SK-N-SH treated with all-trans-retinoic acid at 6 μM for 48 hours (cell line): ENCODE measurements at regions not wholly inside any gene's neighbourhood (a gene's known extent, or its start where the extent isn't known, plus 50 kb on each side); places are given as distances from the start of the nearest gene placed in this dataset.

Experiments
- ARNTL ChIP-seq: fragments of 450-650 bp; formaldehyde crosslinking; IDR thresholded peaks from 2 replicates; pipeline ENCODE4 v1.5.0; 2020; ENCODE audit warnings: low read depth, mild to moderate bottlenecking, moderate library complexity, borderline replicate concordance
- GLIS3 ChIP-seq: fragments of 250-450 bp; sonication (Bioruptor Pico); IDR thresholded peaks from 2 replicates; pipeline ENCODE4 v1.5.0; 2020; ENCODE audit warnings: mild to moderate bottlenecking, moderate library complexity
- RARB ChIP-seq: fragments of 250-450 bp; sonication (Bioruptor Pico); IDR thresholded peaks from 2 replicates; pipeline ENCODE4 v1.8.0; 2021; ENCODE audit warnings: mild to moderate bottlenecking, moderate library complexity
- ZC3H10 ChIP-seq: fragments of 250-450 bp; sonication (Bioruptor Pico); IDR thresholded peaks from 2 replicates; pipeline ENCODE4 v1.5.1; 2021; ENCODE audit warnings: mild to moderate bottlenecking, moderate library complexity
- TF ChIP-seq, protein P1 (sequence below): fragments of 250-450 bp; sonication (Bioruptor Pico); IDR thresholded peaks from 2 replicates; pipeline ENCODE4 v1.5.1; 2020; ENCODE audit warnings: low read depth, mild to moderate bottlenecking, moderate library complexity
- TF ChIP-seq, protein P2 (sequence below): fragments of 250-450 bp; sonication (Bioruptor Pico); IDR thresholded peaks from 2 replicates; pipeline ENCODE4 v1.8.0; 2020; ENCODE audit warnings: mild to moderate bottlenecking, moderate library complexity, borderline replicate concordance

DNA sequence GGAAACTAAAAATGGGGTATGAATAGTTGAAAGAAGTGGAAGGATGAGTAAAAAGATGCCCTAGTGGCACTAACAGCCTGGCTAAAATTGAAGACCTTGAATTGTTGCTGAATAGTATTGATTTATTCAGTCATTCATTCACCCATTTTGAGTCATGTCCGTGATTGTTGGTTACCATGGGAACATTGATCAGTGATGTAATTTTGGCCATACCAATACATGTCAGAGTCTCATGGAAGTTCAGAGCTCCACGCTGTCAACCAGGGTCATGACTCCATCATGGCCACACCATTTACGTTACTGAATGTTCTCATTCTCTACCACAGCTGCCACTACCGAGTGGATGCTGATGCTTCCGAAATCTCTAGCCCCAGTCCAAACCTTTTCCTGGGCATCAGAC, 62.5 kb upstream of the FOXE1 start:
- TF ChIP-seq GLIS3 (CRISPR knock-in tag) (no peak), ARNTL (no peak), ZC3H10 (CRISPR knock-in tag) (no peak), RARB (no peak)
- TF ChIP-seq, protein P1, sequence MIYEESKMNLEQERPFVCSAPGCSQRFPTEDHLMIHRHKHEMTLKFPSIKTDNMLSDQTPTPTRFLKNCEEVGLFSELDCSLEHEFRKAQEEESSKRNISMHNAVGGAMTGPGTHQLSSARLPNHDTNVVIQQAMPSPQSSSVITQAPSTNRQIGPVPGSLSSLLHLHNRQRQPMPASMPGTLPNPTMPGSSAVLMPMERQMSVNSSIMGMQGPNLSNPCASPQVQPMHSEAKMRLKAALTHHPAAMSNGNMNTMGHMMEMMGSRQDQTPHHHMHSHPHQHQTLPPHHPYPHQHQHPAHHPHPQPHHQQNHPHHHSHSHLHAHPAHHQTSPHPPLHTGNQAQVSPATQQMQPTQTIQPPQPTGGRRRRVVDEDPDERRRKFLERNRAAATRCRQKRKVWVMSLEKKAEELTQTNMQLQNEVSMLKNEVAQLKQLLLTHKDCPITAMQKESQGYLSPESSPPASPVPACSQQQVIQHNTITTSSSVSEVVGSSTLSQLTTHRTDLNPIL = no peak
- TF ChIP-seq, protein P2, sequence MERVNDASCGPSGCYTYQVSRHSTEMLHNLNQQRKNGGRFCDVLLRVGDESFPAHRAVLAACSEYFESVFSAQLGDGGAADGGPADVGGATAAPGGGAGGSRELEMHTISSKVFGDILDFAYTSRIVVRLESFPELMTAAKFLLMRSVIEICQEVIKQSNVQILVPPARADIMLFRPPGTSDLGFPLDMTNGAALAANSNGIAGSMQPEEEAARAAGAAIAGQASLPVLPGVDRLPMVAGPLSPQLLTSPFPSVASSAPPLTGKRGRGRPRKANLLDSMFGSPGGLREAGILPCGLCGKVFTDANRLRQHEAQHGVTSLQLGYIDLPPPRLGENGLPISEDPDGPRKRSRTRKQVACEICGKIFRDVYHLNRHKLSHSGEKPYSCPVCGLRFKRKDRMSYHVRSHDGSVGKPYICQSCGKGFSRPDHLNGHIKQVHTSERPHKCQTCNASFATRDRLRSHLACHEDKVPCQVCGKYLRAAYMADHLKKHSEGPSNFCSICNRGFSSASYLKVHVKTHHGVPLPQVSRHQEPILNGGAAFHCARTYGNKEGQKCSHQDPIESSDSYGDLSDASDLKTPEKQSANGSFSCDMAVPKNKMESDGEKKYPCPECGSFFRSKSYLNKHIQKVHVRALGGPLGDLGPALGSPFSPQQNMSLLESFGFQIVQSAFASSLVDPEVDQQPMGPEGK (CRISPR knock-in tag) = no peak
